Memory B cell (primary cell): ENCODE measurements at regions not wholly inside any gene's neighbourhood (a gene's known extent, or its start where the extent isn't known, plus 50 kb on each side); places are given as distances from the start of the nearest gene placed in this dataset.

Experiments used
- ATAC-seq: fragments of 150-1000 bp; cut with Tn5 transposase; 2 replicates; pipeline ENCODE4 v1.10.0; 2021; ENCODE audit warnings: low read depth, mild to moderate bottlenecking, moderate library complexity
- DNase-seq, 2 donors: peaks; one replicate each; pipeline ENCODE4 v3.0.0; 2022; ENCODE audit warnings: low spot score in 2 of 2
- H3K27ac Mint-ChIP-seq: one replicate; pipeline ENCODE4 v1.8.0; 2022; ENCODE audit warnings: mild to moderate bottlenecking, moderate library complexity, mixed read lengths
- H3K27me3 Mint-ChIP-seq: one replicate; pipeline ENCODE4 v1.8.0; 2022; ENCODE audit warnings: mixed read lengths
- H3K36me3 Mint-ChIP-seq: one replicate; pipeline ENCODE4 v1.8.0; 2022; ENCODE audit warnings: mild to moderate bottlenecking, mixed read lengths
- H3K4me1 Mint-ChIP-seq: one replicate; pipeline ENCODE4 v1.8.0; 2022; ENCODE audit warnings: mixed read lengths
- H3K4me3 Mint-ChIP-seq: one replicate; pipeline ENCODE4 v1.8.0; 2022; ENCODE audit warnings: mild to moderate bottlenecking, moderate library complexity, mixed read lengths
- H3K9me3 Mint-ChIP-seq: one replicate; pipeline ENCODE4 v1.8.0; 2022; ENCODE audit warnings: mixed read lengths

GRCh38 chr2:136639651-136640050 lies 125.7 kb upstream of the THSD7B start:
- no peaks in the 10 kb centered on the region for H3K36me3 Mint-ChIP-seq
- no peak for DNase-seq
- ATAC-seq: no peak
- no peaks in the 10 kb centered on the region for H3K9me3 Mint-ChIP-seq
- peaks cover 9% of the 10 kb centered on the region for H3K27me3 Mint-ChIP-seq
- no peaks in the 10 kb centered on the region for H3K4me1 Mint-ChIP-seq
- no peak overlapping the region for H3K27ac Mint-ChIP-seq
- no peak overlapping the region for H3K4me3 Mint-ChIP-seq

DNA sequence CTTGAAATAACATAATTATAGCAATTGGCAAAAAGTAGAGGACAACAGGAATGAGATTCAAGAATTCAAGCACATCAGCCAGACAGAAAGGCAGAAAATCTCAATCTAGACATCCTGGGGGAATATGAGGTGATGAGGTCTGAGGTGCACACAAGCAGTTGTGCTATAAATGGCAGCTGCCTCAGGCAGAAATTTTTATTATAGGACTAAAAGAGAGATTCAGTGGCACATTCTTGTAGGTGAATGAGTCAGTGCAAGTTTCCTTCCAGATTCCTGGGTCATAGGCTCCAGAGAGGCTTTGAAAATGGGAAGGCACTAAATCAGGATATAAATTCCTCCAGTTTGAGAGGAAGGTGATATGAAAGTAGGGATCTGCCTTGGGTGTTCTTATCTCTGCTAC lies 127.2 kb upstream of the THSD7B start:
- no peaks in the 10 kb centered on the region for H3K9me3 Mint-ChIP-seq
- DNase-seq (no peak), ATAC-seq (no peak)
- H3K27me3 Mint-ChIP-seq: peaks cover 6% of the 10 kb centered on the region
- no peak overlapping the region for H3K4me3 Mint-ChIP-seq
- no peak overlapping the region for H3K27ac Mint-ChIP-seq
- H3K36me3 Mint-ChIP-seq: no peaks in the 10 kb centered on the region
- no peaks in the 10 kb centered on the region for H3K4me1 Mint-ChIP-seq

- ATAC-seq (no peak), DNase-seq (no peak)
- H3K9me3 Mint-ChIP-seq: no peaks in the 10 kb centered on the region
- H3K27ac Mint-ChIP-seq: no peak overlapping the region
- peaks cover 6% of the 10 kb centered on the region for H3K27me3 Mint-ChIP-seq
- H3K36me3 Mint-ChIP-seq: no peaks in the 10 kb centered on the region
- H3K4me3 Mint-ChIP-seq: no peak overlapping the region
- H3K4me1 Mint-ChIP-seq: no peaks in the 10 kb centered on the region
Observed at GRCh38 chr2:136637402-136637801, 127.9 kb upstream of the THSD7B start.

DNA sequence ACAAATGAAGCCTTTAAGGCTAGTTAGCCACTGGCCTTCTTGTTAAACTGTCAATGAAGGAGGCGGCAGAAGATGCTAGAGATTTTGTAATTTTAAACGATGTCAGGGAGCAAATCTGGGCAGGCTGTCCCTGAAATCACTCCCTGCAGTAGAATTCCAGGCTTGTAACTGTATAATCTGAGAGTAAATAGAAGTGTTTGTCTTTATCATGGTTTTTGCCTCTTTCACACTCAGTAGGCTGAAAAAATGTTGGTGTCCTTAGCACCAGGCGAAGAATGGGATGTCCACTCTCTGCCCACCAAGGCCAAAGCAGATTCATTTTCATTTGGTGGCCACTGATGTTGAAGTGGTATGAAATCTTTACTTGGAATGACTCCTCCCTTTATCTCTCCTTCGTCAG lies 136.9 kb upstream of the THSD7B start:
- no peak for ATAC-seq
- no peak for DNase-seq
- Mint-ChIP-seq H3K4me1 (no peaks in the 10 kb centered on the region), H3K4me3 (no peak overlapping the region), H3K27me3 (peaks cover 3% of the 10 kb centered on the region), H3K9me3 (no peaks in the 10 kb centered on the region), H3K36me3 (no peaks in the 10 kb centered on the region), H3K27ac (no peak overlapping the region)

DNA sequence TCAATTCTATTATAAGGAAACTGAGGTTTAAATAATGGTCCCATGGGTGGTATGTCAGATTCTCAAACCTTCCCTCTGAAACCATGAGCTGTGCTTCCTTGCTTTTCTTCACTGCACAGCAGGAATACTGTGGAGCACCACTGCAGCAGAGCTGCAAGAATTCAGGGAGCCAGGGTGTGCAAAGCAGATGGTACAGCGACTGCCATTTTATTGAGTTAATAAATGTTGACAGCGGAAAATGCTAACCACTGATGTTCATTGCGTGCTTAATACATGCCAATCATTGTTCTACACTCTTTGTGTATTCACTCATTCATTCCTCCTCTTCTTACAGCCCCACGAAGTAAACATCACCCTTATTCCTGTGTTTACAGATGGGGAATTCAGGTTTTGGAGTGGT lies 152.2 kb upstream of the THSD7B start:
- DNase-seq (no peak), ATAC-seq (no peak)
- H3K4me1 Mint-ChIP-seq: no peaks in the 10 kb centered on the region
- H3K27me3 Mint-ChIP-seq: peaks cover under 1% of the 10 kb centered on the region
- no peaks in the 10 kb centered on the region for H3K9me3 Mint-ChIP-seq
- no peak overlapping the region for H3K27ac Mint-ChIP-seq
- H3K36me3 Mint-ChIP-seq: no peaks in the 10 kb centered on the region
- no peak overlapping the region for H3K4me3 Mint-ChIP-seq

- ATAC-seq (no peak), DNase-seq (no peak)
- Mint-ChIP-seq H3K36me3 (no peaks in the 10 kb centered on the region), H3K27me3 (peaks cover 6% of the 10 kb centered on the region), H3K27ac (no peak overlapping the region), H3K9me3 (no peaks in the 10 kb centered on the region), H3K4me3 (no peak overlapping the region), H3K4me1 (no peaks in the 10 kb centered on the region)
Observed at GRCh38 chr2:136612079-136612478, 153.3 kb upstream of the THSD7B start.

DNA sequence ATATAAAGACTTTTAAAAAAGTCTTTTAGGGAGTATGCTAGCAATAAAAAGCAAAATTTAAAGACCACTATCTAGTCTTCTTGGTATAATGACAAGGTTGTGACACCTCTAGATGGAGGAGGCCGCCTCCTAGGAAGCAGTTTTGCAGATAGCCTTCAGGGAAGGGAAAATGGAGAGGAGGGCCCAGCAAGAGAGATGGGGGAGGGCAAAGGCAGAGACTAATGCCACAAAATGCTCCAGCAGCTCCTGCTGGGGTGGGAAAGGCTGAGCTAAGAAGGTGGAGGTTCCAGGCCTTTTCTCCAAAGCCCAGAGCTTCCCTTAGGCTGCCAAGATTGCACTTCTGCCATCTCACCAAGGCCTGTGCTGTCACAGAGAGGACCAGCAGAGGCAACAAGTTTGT lies 153.9 kb upstream of the THSD7B start:
- ATAC-seq: no peak
- no peaks in the 10 kb centered on the region for H3K4me1 Mint-ChIP-seq
- H3K36me3 Mint-ChIP-seq: no peaks in the 10 kb centered on the region

DNA sequence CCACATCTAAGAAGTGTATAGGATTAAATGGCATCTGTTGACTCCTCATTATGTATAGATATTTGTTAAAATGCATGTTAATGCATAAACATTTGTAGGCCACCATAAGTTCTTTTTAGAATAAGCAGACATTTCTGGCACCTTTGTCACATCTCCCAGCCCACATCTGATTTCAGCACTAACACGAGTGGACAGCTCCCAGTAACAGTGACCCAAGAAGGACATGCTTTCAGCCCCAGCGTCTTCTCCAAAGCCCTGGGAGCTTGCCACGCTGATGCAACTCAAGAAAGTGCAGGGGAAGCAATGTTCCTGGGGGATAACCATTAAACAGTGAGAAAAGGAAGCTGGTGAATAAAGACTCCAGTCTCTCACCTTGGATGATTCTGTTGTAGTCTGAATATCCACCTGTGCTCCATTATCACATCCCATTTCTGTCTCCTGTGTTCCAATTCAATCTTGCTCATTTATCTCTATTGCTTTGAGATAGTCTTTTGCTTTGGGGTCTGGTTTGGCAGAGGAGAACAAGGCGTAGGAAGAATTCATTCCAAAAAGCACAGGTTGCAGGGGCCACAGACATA lies 182.6 kb upstream of the THSD7B start:
- peaks cover 4% of the 10 kb centered on the region for H3K9me3 Mint-ChIP-seq
- no peak for DNase-seq
- no peak for ATAC-seq
- H3K4me3 Mint-ChIP-seq: no peak overlapping the region
- H3K27ac Mint-ChIP-seq: no peak overlapping the region
- H3K27me3 Mint-ChIP-seq: peaks cover 2% of the 10 kb centered on the region
- H3K36me3 Mint-ChIP-seq: no peaks in the 10 kb centered on the region
- no peaks in the 10 kb centered on the region for H3K4me1 Mint-ChIP-seq

More for the DNA sequence above, 153.9 kb upstream of the THSD7B start:
- Mint-ChIP-seq H3K27me3 (peaks cover 8% of the 10 kb centered on the region), H3K27ac (no peak overlapping the region), H3K4me3 (no peak overlapping the region), H3K9me3 (no peaks in the 10 kb centered on the region)
- no peak for DNase-seq

DNA sequence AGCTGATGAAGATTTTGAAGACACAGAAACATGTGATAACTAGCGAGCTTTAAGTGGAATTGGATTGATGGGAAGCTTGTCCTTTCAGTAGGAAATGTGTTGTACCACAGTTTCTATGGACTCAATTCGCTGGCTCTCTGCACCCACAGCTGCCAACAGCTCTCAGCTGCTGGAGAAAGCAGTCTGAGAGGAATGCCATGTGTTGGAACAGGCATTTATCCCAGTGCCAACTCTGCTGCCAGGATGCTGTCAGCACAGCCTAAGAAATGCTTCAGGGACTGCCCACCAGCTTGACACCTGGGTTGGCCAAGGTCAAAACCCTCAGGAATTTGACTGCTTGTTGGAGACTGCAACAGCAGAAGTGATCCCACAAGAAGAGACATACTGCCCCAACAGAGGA lies 193.0 kb upstream of the THSD7B start:
- no peak overlapping the region for H3K4me3 Mint-ChIP-seq
- H3K9me3 Mint-ChIP-seq: no peaks in the 10 kb centered on the region
- no peaks in the 10 kb centered on the region for H3K36me3 Mint-ChIP-seq
- no peak for DNase-seq
- ATAC-seq: no peak
- H3K4me1 Mint-ChIP-seq: no peaks in the 10 kb centered on the region
- no peak overlapping the region for H3K27ac Mint-ChIP-seq
- H3K27me3 Mint-ChIP-seq: peaks cover 2% of the 10 kb centered on the region

- H3K27me3 Mint-ChIP-seq: peaks cover 16% of the 10 kb centered on the region
- ATAC-seq (no peak), DNase-seq (no peak)
- no peak overlapping the region for H3K4me3 Mint-ChIP-seq
- H3K27ac Mint-ChIP-seq: no peak overlapping the region
- no peaks in the 10 kb centered on the region for H3K9me3 Mint-ChIP-seq
- no peaks in the 10 kb centered on the region for H3K4me1 Mint-ChIP-seq
- H3K36me3 Mint-ChIP-seq: no peaks in the 10 kb centered on the region
Observed at GRCh38 chr2:136557203-136557602, 208.1 kb upstream of the THSD7B start.

- Mint-ChIP-seq H3K27me3 (peaks cover 10% of the 10 kb centered on the region), H3K9me3 (no peaks in the 10 kb centered on the region)
Observed at GRCh38 chr2:136550181-136550580, 215.2 kb upstream of the THSD7B start.

GRCh38 chr2:136539355-136539754 lies 226.0 kb upstream of the THSD7B start:
- Mint-ChIP-seq H3K9me3 (no peaks in the 10 kb centered on the region), H3K36me3 (no peaks in the 10 kb centered on the region), H3K27me3 (peaks cover 19% of the 10 kb centered on the region), H3K4me3 (no peak overlapping the region), H3K4me1 (no peaks in the 10 kb centered on the region), H3K27ac (no peak overlapping the region)
- ATAC-seq (no peak), DNase-seq (no peak)

More at GRCh38 chr2:136550181-136550580, 215.2 kb upstream of the THSD7B start:
- H3K4me3 Mint-ChIP-seq: no peak overlapping the region
- DNase-seq (no peak), ATAC-seq (no peak)
- no peaks in the 10 kb centered on the region for H3K36me3 Mint-ChIP-seq
- no peak overlapping the region for H3K27ac Mint-ChIP-seq
- H3K4me1 Mint-ChIP-seq: no peaks in the 10 kb centered on the region

DNA sequence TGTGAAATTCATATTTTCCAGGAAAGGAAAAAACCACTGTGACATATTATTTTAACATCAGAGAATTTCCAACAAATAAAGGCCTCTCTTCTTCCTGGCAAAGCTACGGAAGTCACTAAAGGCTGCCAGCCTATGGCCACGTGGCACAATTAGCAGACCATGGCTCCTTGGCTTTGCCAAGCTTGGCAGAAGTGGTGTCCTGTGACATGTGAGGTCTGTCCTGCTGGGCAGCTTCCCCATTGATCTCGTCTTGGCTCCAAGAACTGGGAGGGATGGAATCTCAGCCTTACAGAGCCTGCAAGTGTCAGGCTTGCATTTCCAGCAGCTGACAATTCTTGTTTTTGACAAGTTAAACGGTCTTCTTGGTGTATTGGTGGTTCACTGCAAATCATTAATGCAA lies 226.9 kb upstream of the THSD7B start:
- Mint-ChIP-seq H3K4me1 (no peaks in the 10 kb centered on the region), H3K36me3 (no peaks in the 10 kb centered on the region), H3K27me3 (peaks cover 17% of the 10 kb centered on the region), H3K9me3 (no peaks in the 10 kb centered on the region), H3K4me3 (no peak overlapping the region), H3K27ac (no peak overlapping the region)
- DNase-seq (no peak), ATAC-seq (no peak)

- ATAC-seq (no peak), DNase-seq (no peak)
- Mint-ChIP-seq H3K27ac (no peak overlapping the region), H3K4me3 (no peak overlapping the region), H3K9me3 (peaks cover 1% of the 10 kb centered on the region), H3K36me3 (no peaks in the 10 kb centered on the region), H3K4me1 (no peaks in the 10 kb centered on the region), H3K27me3 (peaks cover 18% of the 10 kb centered on the region)
Observed at GRCh38 chr2:136534811-136535210, 230.5 kb upstream of the THSD7B start.

DNA sequence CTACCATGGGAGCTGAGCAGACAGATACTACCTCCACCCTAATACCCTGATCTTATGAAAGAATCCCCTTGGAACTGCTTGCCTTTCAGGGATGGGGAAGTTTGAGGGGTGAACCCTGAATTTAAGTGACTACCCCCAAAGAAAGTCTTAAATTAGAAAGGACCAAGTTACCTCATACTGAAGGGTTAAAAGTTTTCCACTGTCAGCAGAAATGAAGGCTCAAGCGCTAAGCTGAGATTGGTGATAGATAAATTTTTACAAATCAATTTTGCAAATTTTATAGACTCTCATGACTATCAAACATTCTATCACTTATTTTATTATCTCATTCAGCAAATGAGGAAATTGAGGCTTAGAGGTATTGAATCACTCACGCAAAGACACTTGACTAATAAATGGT lies 233.2 kb upstream of the THSD7B start:
- Mint-ChIP-seq H3K4me1 (no peaks in the 10 kb centered on the region), H3K9me3 (peaks cover 1% of the 10 kb centered on the region), H3K4me3 (no peak overlapping the region), H3K27ac (no peak overlapping the region), H3K36me3 (no peaks in the 10 kb centered on the region), H3K27me3 (peaks cover 13% of the 10 kb centered on the region)
- ATAC-seq (no peak), DNase-seq (no peak)
